Endodermal cell (in vitro differentiated cells): ENCODE measurements at regions not wholly inside any gene's neighbourhood (a gene's known extent, or its start where the extent isn't known, plus 50 kb on each side); places are given as distances from the start of the nearest gene placed in this dataset.

ENCODE experiments used
- DNase-seq: peaks from one replicate; pipeline ENCODE4 v3.0.0-alpha.2; 2017
- H3K27ac ChIP-seq: 2 replicates; pipeline ENCODE4 v1.5.1; 2013; ENCODE audit warnings: mild to moderate bottlenecking, low read depth, low read length, moderate library complexity
- H3K27me3 ChIP-seq: 2 replicates; pipeline ENCODE4 v1.6.1; 2013; ENCODE audit warnings: mild to moderate bottlenecking, low read length, moderate library complexity; ENCODE audit not compliant: insufficient read depth, control insufficient read depth, poor library complexity, severe bottlenecking
- H3K36me3 ChIP-seq: 2 replicates; pipeline ENCODE4 v1.7.0; 2013; ENCODE audit warnings: mild to moderate bottlenecking, low read length, moderate library complexity; ENCODE audit not compliant: control insufficient read depth, insufficient read depth
- H3K4me1 ChIP-seq: one replicate; pipeline ENCODE4 v1.7.0; 2013; ENCODE audit warnings: low read length; ENCODE audit not compliant: control insufficient read depth, insufficient read depth
- H3K4me3 ChIP-seq: 2 replicates; pipeline ENCODE4 v1.5.1; 2013; ENCODE audit warnings: mild to moderate bottlenecking, low read length, moderate library complexity
- H3K9ac ChIP-seq: 2 replicates; pipeline ENCODE4 v1.6.1; 2013; ENCODE audit warnings: mild to moderate bottlenecking, low read length, moderate library complexity; ENCODE audit not compliant: poor library complexity, severe bottlenecking; ENCODE audit errors: extremely low read depth
- H3K9me3 ChIP-seq: 2 replicates; pipeline ENCODE4 v1.6.1; 2013; ENCODE audit warnings: mild to moderate bottlenecking, low read length, moderate library complexity; ENCODE audit not compliant: control insufficient read depth
- H3K27ac Mint-ChIP-seq: 2 replicates; pipeline ENCODE4 v1.8.0; 2020; ENCODE audit warnings: mixed read lengths
- H3K27me3 Mint-ChIP-seq: 2 replicates; pipeline ENCODE4 v1.8.0; 2021; ENCODE audit warnings: mild to moderate bottlenecking, mixed read lengths; ENCODE audit not compliant: insufficient read depth
- H3K36me3 Mint-ChIP-seq: 2 replicates; pipeline ENCODE4 v1.8.0; 2020; ENCODE audit warnings: low read depth, mixed read lengths
- H3K4me1 Mint-ChIP-seq: 2 replicates; pipeline ENCODE4 v1.8.0; 2020; ENCODE audit warnings: mixed read lengths
- H3K4me3 Mint-ChIP-seq: 2 replicates; pipeline ENCODE4 v1.8.0; 2020; ENCODE audit warnings: mild to moderate bottlenecking, moderate library complexity, mixed read lengths
- H3K9me3 Mint-ChIP-seq: 2 replicates; pipeline ENCODE4 v1.8.0; 2020; ENCODE audit warnings: mild to moderate bottlenecking, mixed read lengths
- CTCF ChIP-seq: fragments of 200-600 bp; sonication (generic); conservative IDR thresholded peaks from 2 replicates; pipeline ENCODE4 v1.5.0; 2021; ENCODE audit warnings: antibody characterized with exemption, mild to moderate bottlenecking
- WGBS, 2 experiments: methylation state at CpG; one replicate each; pipeline versions ENCODE4 v1.1.5 to v1.1.7; 2013; ENCODE audit warnings: missing lambda C conversion rate in 2 of 2, mixed read lengths in 1 of 2; ENCODE audit not compliant: insufficient coverage in 1 of 2, insufficient read length in 1 of 2; 5-methylcytosine and 5-hydroxymethylcytosine counted together

GRCh38 chr2:37556256-37556655, 115.2 kb downstream of the CDC42EP3 start:
- H3K27me3 Mint-ChIP-seq = no peaks in the 10 kb centered on the region
- H3K9me3 Mint-ChIP-seq = no peaks in the 10 kb centered on the region
- no peak overlapping the region for H3K27ac ChIP-seq
- H3K27me3 ChIP-seq = no peaks in the 10 kb centered on the region
- no peak for DNase-seq
- H3K4me1 ChIP-seq = no peaks in the 10 kb centered on the region
- no peaks in the 10 kb centered on the region for H3K36me3 Mint-ChIP-seq
- H3K36me3 ChIP-seq = no peaks in the 10 kb centered on the region
- no peaks in the 10 kb centered on the region for H3K9me3 ChIP-seq
- WGBS, 2 experiments = 91% methylated on average over 3 of the region's 3 CpGs; no CpG with 5 or more reads in 1 of the 2 experiments
- H3K27ac Mint-ChIP-seq = no peak overlapping the region
- H3K4me3 Mint-ChIP-seq = no peak overlapping the region
- H3K4me1 Mint-ChIP-seq = peaks cover 3% of the 10 kb centered on the region
- no peak overlapping the region for H3K4me3 ChIP-seq
- H3K9ac ChIP-seq = no peak overlapping the region
- no peak for TF ChIP-seq CTCF

GRCh38 chr2:37558623-37559022, 112.8 kb downstream of the CDC42EP3 start:
- WGBS, 2 experiments = 100% methylated on average over 1 of the region's 1 CpG
- no peak for DNase-seq

DNA sequence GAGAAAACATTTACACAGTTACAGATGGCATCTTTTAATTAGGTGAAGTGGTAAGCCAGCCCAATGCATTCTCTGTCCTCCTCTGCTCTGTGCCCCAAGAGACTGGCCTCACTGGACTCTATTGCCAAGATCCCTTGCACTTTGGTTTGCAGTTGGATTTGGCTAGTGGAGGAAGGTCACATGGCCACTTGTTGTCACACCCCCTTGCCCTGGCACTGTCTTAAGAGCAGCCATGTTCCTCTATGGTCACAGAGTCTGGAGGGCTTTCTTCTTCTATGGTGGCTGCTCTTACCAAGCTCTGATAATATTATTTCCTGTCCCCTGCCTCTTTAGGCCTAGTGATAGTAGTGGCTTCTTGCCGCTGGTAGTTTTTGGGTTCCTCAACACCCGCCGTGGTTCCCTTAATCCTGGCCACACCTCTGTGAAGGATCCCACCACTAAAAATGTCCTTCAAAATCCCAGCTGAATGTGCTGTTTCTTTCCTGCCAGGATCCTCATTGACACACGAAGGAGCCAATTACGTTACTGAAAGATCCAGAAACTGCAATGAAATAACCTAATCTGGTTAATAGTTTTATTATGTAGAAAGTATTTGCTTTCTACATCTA, 111.1 kb downstream of the CDC42EP3 start:
- Histone ChIP-seq H3K27ac (no peak overlapping the region), H3K4me3 (no peak overlapping the region), H3K9ac (no peak overlapping the region), H3K9me3 (no peaks in the 10 kb centered on the region), H3K27me3 (no peaks in the 10 kb centered on the region), H3K36me3 (no peaks in the 10 kb centered on the region), H3K4me1 (no peaks in the 10 kb centered on the region)
- Mint-ChIP-seq H3K27ac (peak overlapping the region; percentile 12), H3K4me3 (no peak overlapping the region), H3K9me3 (no peaks in the 10 kb centered on the region), H3K4me1 (peaks cover 3% of the 10 kb centered on the region), H3K27me3 (no peaks in the 10 kb centered on the region), H3K36me3 (no peaks in the 10 kb centered on the region)
- WGBS, 2 experiments = 96 to 100% methylated on average over 3 to 5 of the region's 5 CpGs
- no peak for DNase-seq
- no peak for TF ChIP-seq CTCF

More at GRCh38 chr2:37558623-37559022, 112.8 kb downstream of the CDC42EP3 start:
- Histone ChIP-seq H3K9me3 (no peaks in the 10 kb centered on the region), H3K4me1 (no peaks in the 10 kb centered on the region), H3K36me3 (no peaks in the 10 kb centered on the region), H3K27me3 (no peaks in the 10 kb centered on the region), H3K9ac (no peak overlapping the region), H3K4me3 (no peak overlapping the region), H3K27ac (no peak overlapping the region)
- no peak overlapping the region for H3K4me3 Mint-ChIP-seq
- no peaks in the 10 kb centered on the region for H3K36me3 Mint-ChIP-seq
- H3K4me1 Mint-ChIP-seq = peaks cover 3% of the 10 kb centered on the region
- no peak for TF ChIP-seq CTCF
- H3K27me3 Mint-ChIP-seq = no peaks in the 10 kb centered on the region
- no peak overlapping the region for H3K27ac Mint-ChIP-seq
- no peaks in the 10 kb centered on the region for H3K9me3 Mint-ChIP-seq
